WTC11 (cell line): ENCODE measurements at regions not wholly inside any gene's neighbourhood (a gene's known extent, or its start where the extent isn't known, plus 50 kb on each side); places are given as distances from the start of the nearest gene placed in this dataset.

ENCODE experiments used
- ATAC-seq: fragments of 200-7000 bp; cut with Tn5 transposase; 2 replicates; pipeline ENCODE4 v1.10.0; 2021; ENCODE audit warnings: mild to moderate bottlenecking, moderate library complexity
- CTCF ChIA-PET: fragments of 300-600 bp; sonication (Branson Sonifier 250); formaldehyde crosslinking; loops from one replicate; lab custom pipeline; 2021; ENCODE audit warnings: antibody characterized with exemption; lab: Charles Lee
- POLR2A ChIA-PET: fragments of 350-600 bp; sonication (Branson Sonifier 250); formaldehyde crosslinking; loops from one replicate; lab custom pipeline; 2021; ENCODE audit warnings: antibody characterized with exemption; lab: Charles Lee
- DNase-seq: peaks from one replicate; pipeline ENCODE4 v3.0.0; 2021; ENCODE audit warnings: low spot score
- H3K27ac Mint-ChIP-seq: 2 replicates; pipeline ENCODE4 v1.8.0; 2021; ENCODE audit warnings: mixed read lengths
- H3K27me3 Mint-ChIP-seq: 2 replicates; pipeline ENCODE4 v1.8.0; 2021; ENCODE audit warnings: low read depth, mild to moderate bottlenecking, moderate library complexity, mixed read lengths
- H3K36me3 Mint-ChIP-seq: 2 replicates; pipeline ENCODE4 v1.8.0; 2021; ENCODE audit warnings: mixed read lengths
- H3K4me1 Mint-ChIP-seq: 2 replicates; pipeline ENCODE4 v1.8.0; 2022; ENCODE audit warnings: mixed read lengths
- H3K4me3 Mint-ChIP-seq: 2 replicates; pipeline ENCODE4 v1.8.0; 2021; ENCODE audit warnings: mild to moderate bottlenecking, moderate library complexity, mixed read lengths
- H3K9me3 Mint-ChIP-seq: 2 replicates; pipeline ENCODE4 v1.8.0; 2021; ENCODE audit warnings: mixed read lengths
- GTF2I ChIP-seq: fragments of 250-450 bp; sonication (Bioruptor Pico); conservative IDR thresholded peaks from 2 replicates; pipeline ENCODE4 v1.4.0; 2021; ENCODE audit warnings: mild to moderate bottlenecking
- HMGA2 ChIP-seq: fragments of 250-450 bp; sonication (Bioruptor Pico); IDR thresholded peaks from 2 replicates; pipeline ENCODE4 v1.4.0; 2021; ENCODE audit warnings: mild to moderate bottlenecking, moderate library complexity
- KAT7 ChIP-seq: sonication (generic); formaldehyde crosslinking; IDR thresholded peaks from 2 replicates; pipeline ENCODE4 v1.8.1; 2023; ENCODE audit warnings: missing genetic modification reagents, mild to moderate bottlenecking, borderline replicate concordance
- NFYB ChIP-seq: sonication (generic); formaldehyde crosslinking; conservative IDR thresholded peaks from 2 replicates; pipeline ENCODE4 v1.8.0; 2022; ENCODE audit warnings: low read depth, missing genetic modification reagents
- OVOL2 ChIP-seq: fragments of 250-450 bp; sonication (Bioruptor Pico); IDR thresholded peaks from 2 replicates; pipeline ENCODE4 v1.9.0; 2021; ENCODE audit warnings: mild to moderate bottlenecking, borderline replicate concordance
- TEAD1 ChIP-seq: sonication (generic); formaldehyde crosslinking; IDR thresholded peaks from 2 replicates; pipeline ENCODE4 v1.8.0; 2022; ENCODE audit warnings: mild to moderate bottlenecking, missing genetic modification reagents
- TP53 ChIP-seq: sonication (generic); formaldehyde crosslinking; IDR thresholded peaks from 2 replicates; pipeline ENCODE4 v1.8.1; 2023; ENCODE audit warnings: mild to moderate bottlenecking, missing genetic modification reagents
- ZNF138 ChIP-seq: sonication (generic); formaldehyde crosslinking; conservative IDR thresholded peaks from 2 replicates; pipeline ENCODE4 v1.8.1; 2022; ENCODE audit warnings: mild to moderate bottlenecking, moderate library complexity, missing genetic modification reagents
- TF ChIP-seq, protein P1 (sequence below): fragments of 200-600 bp; IDR thresholded peaks from 2 replicates; pipeline ENCODE4 v1.8.0; 2022; ENCODE audit warnings: antibody characterized with exemption
- TF ChIP-seq, protein P2 (sequence below): sonication (generic); formaldehyde crosslinking; IDR thresholded peaks from 2 replicates; pipeline ENCODE4 v1.8.0; 2023; ENCODE audit warnings: missing genetic modification reagents, mild to moderate bottlenecking, borderline replicate concordance
- TF ChIP-seq, protein P3 (sequence below): sonication (generic); formaldehyde crosslinking; IDR thresholded peaks from 2 replicates; pipeline ENCODE4 v1.8.0; 2022; ENCODE audit warnings: mild to moderate bottlenecking, missing genetic modification reagents
- TF ChIP-seq, protein P4 (sequence below): sonication (generic); formaldehyde crosslinking; IDR thresholded peaks from 2 replicates; pipeline ENCODE4 v1.8.0; 2023; ENCODE audit warnings: missing genetic modification reagents
- TF ChIP-seq, protein P5 (sequence below): fragments of 250-450 bp; sonication (Bioruptor Pico); conservative IDR thresholded peaks from 2 replicates; pipeline ENCODE4 v1.9.0; 2021; ENCODE audit warnings: mild to moderate bottlenecking
- TF ChIP-seq, protein P6 (sequence below): sonication (generic); formaldehyde crosslinking; conservative IDR thresholded peaks from 2 replicates; pipeline ENCODE4 v1.8.1; 2023; ENCODE audit warnings: mild to moderate bottlenecking, low read depth, missing genetic modification reagents, moderate library complexity
- TF ChIP-seq, protein P7 (sequence below): fragments of 250-450 bp; sonication (Bioruptor Pico); IDR thresholded peaks from 2 replicates; pipeline ENCODE4 v1.9.0; 2021; ENCODE audit warnings: mild to moderate bottlenecking
- TF ChIP-seq, protein P8 (sequence below): sonication (generic); formaldehyde crosslinking; IDR thresholded peaks from 2 replicates; pipeline ENCODE4 v1.8.1; 2022; ENCODE audit warnings: mild to moderate bottlenecking, missing genetic modification reagents, moderate library complexity, borderline replicate concordance
- TF ChIP-seq, protein P9 (sequence below): sonication (generic); formaldehyde crosslinking; IDR thresholded peaks from 2 replicates; pipeline ENCODE4 v1.8.1; 2022; ENCODE audit warnings: low read depth, missing genetic modification reagents, borderline replicate concordance

DNA sequence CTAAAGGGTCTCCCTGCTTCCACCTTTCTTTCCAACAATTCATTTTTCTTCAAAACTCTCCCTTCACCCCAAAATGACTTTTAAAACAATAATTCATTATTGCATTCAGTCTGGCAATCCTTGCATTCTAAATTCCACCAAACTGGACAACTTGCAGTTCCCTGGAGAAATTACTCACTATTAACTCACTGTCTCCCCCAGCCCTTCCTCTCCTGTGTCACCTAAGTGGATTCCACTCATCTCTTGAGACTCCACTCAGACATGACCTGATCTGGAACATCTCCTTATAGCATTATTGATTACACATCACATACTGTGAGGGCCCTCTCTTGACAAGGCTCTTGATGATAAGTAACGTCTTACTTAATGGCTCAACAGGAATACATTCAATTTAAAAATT, 257.1 kb downstream of the BRINP2 start (continued):
- TF ChIP-seq, protein P1, sequence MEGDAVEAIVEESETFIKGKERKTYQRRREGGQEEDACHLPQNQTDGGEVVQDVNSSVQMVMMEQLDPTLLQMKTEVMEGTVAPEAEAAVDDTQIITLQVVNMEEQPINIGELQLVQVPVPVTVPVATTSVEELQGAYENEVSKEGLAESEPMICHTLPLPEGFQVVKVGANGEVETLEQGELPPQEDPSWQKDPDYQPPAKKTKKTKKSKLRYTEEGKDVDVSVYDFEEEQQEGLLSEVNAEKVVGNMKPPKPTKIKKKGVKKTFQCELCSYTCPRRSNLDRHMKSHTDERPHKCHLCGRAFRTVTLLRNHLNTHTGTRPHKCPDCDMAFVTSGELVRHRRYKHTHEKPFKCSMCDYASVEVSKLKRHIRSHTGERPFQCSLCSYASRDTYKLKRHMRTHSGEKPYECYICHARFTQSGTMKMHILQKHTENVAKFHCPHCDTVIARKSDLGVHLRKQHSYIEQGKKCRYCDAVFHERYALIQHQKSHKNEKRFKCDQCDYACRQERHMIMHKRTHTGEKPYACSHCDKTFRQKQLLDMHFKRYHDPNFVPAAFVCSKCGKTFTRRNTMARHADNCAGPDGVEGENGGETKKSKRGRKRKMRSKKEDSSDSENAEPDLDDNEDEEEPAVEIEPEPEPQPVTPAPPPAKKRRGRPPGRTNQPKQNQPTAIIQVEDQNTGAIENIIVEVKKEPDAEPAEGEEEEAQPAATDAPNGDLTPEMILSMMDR = no peak

DNA sequence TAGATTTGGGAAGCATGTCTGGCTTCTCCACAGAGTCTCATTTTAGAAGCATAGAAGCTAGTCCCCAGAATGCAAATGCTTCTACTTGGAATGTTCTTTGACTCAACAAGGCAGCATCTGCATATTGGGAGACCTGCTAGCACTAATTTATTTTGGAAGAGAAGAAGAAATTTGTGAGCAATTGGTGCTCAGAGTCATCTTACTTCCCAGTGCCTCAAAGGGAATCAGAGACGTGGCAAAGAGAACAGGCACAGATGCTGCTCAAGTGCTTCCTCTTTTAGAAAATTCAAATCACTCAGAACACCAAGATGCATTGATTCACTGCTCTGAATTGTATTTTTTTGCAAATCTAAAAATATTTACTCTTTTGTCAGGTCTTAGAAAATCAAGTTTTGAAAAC, 255.7 kb downstream of the BRINP2 start:
- no peaks in the 10 kb centered on the region for H3K27me3 Mint-ChIP-seq
- no peak for TF ChIP-seq OVOL2 (CRISPR knock-in tag)
- TF ChIP-seq, protein P2, sequence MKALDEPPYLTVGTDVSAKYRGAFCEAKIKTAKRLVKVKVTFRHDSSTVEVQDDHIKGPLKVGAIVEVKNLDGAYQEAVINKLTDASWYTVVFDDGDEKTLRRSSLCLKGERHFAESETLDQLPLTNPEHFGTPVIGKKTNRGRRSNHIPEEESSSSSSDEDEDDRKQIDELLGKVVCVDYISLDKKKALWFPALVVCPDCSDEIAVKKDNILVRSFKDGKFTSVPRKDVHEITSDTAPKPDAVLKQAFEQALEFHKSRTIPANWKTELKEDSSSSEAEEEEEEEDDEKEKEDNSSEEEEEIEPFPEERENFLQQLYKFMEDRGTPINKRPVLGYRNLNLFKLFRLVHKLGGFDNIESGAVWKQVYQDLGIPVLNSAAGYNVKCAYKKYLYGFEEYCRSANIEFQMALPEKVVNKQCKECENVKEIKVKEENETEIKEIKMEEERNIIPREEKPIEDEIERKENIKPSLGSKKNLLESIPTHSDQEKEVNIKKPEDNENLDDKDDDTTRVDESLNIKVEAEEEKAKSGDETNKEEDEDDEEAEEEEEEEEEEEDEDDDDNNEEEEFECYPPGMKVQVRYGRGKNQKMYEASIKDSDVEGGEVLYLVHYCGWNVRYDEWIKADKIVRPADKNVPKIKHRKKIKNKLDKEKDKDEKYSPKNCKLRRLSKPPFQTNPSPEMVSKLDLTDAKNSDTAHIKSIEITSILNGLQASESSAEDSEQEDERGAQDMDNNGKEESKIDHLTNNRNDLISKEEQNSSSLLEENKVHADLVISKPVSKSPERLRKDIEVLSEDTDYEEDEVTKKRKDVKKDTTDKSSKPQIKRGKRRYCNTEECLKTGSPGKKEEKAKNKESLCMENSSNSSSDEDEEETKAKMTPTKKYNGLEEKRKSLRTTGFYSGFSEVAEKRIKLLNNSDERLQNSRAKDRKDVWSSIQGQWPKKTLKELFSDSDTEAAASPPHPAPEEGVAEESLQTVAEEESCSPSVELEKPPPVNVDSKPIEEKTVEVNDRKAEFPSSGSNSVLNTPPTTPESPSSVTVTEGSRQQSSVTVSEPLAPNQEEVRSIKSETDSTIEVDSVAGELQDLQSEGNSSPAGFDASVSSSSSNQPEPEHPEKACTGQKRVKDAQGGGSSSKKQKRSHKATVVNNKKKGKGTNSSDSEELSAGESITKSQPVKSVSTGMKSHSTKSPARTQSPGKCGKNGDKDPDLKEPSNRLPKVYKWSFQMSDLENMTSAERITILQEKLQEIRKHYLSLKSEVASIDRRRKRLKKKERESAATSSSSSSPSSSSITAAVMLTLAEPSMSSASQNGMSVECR (CRISPR knock-in tag) = no peak
- no peak for TF ChIP-seq TP53
- no peak for TF ChIP-seq ZNF138
- TF ChIP-seq, protein P3, sequence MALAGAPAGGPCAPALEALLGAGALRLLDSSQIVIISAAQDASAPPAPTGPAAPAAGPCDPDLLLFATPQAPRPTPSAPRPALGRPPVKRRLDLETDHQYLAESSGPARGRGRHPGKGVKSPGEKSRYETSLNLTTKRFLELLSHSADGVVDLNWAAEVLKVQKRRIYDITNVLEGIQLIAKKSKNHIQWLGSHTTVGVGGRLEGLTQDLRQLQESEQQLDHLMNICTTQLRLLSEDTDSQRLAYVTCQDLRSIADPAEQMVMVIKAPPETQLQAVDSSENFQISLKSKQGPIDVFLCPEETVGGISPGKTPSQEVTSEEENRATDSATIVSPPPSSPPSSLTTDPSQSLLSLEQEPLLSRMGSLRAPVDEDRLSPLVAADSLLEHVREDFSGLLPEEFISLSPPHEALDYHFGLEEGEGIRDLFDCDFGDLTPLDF (CRISPR knock-in tag) = no peak
- TF ChIP-seq, protein P4, sequence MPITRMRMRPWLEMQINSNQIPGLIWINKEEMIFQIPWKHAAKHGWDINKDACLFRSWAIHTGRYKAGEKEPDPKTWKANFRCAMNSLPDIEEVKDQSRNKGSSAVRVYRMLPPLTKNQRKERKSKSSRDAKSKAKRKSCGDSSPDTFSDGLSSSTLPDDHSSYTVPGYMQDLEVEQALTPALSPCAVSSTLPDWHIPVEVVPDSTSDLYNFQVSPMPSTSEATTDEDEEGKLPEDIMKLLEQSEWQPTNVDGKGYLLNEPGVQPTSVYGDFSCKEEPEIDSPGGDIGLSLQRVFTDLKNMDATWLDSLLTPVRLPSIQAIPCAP (CRISPR knock-in tag) = no peak
- TF ChIP-seq, protein P5, sequence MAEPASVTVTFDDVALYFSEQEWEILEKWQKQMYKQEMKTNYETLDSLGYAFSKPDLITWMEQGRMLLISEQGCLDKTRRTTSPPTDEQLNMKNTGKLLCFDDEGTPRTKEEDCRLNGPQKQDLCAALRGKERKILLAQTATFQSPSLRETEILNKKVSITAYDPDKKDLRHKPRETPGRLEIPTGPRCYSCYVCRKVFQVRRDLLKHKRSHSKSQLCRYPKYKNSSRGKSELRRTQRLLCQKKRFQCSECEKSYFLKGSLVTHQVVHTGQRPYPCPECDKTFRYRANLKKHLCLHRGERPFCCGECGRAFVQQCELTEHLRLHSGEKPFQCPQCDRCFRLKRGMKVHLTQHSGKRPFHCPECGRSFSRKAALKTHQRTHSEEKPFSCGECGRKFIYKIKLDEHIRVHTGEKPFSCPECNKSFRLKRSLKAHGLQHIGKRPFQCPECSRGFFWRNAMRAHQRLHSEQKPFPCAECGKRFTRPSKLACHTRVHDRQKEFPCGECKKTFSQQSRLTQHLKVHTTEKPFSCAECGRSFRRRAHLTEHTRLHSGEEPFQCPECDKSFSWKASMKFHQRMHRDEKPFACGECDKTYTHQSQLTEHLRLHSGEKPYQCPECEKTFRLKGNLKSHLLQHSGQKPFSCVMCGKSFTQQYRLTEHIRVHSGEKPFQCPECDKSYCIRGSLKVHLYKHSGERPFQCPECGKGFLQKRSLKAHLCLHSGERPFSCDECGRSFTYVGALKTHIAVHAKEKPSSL (CRISPR knock-in tag) = no peak
- TF ChIP-seq, protein P6, sequence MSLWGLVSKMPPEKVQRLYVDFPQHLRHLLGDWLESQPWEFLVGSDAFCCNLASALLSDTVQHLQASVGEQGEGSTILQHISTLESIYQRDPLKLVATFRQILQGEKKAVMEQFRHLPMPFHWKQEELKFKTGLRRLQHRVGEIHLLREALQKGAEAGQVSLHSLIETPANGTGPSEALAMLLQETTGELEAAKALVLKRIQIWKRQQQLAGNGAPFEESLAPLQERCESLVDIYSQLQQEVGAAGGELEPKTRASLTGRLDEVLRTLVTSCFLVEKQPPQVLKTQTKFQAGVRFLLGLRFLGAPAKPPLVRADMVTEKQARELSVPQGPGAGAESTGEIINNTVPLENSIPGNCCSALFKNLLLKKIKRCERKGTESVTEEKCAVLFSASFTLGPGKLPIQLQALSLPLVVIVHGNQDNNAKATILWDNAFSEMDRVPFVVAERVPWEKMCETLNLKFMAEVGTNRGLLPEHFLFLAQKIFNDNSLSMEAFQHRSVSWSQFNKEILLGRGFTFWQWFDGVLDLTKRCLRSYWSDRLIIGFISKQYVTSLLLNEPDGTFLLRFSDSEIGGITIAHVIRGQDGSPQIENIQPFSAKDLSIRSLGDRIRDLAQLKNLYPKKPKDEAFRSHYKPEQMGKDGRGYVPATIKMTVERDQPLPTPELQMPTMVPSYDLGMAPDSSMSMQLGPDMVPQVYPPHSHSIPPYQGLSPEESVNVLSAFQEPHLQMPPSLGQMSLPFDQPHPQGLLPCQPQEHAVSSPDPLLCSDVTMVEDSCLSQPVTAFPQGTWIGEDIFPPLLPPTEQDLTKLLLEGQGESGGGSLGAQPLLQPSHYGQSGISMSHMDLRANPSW (CRISPR knock-in tag) = no peak
- TF ChIP-seq, protein P7, sequence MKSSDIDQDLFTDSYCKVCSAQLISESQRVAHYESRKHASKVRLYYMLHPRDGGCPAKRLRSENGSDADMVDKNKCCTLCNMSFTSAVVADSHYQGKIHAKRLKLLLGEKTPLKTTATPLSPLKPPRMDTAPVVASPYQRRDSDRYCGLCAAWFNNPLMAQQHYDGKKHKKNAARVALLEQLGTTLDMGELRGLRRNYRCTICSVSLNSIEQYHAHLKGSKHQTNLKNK = no peak
- TF ChIP-seq HMGA2 = no peak
- TF ChIP-seq GTF2I = no peak
- TF ChIP-seq, protein P8, sequence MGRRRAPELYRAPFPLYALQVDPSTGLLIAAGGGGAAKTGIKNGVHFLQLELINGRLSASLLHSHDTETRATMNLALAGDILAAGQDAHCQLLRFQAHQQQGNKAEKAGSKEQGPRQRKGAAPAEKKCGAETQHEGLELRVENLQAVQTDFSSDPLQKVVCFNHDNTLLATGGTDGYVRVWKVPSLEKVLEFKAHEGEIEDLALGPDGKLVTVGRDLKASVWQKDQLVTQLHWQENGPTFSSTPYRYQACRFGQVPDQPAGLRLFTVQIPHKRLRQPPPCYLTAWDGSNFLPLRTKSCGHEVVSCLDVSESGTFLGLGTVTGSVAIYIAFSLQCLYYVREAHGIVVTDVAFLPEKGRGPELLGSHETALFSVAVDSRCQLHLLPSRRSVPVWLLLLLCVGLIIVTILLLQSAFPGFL (CRISPR knock-in tag) = no peak
- TF ChIP-seq, protein P9, sequence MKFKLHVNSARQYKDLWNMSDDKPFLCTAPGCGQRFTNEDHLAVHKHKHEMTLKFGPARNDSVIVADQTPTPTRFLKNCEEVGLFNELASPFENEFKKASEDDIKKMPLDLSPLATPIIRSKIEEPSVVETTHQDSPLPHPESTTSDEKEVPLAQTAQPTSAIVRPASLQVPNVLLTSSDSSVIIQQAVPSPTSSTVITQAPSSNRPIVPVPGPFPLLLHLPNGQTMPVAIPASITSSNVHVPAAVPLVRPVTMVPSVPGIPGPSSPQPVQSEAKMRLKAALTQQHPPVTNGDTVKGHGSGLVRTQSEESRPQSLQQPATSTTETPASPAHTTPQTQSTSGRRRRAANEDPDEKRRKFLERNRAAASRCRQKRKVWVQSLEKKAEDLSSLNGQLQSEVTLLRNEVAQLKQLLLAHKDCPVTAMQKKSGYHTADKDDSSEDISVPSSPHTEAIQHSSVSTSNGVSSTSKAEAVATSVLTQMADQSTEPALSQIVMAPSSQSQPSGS = no peak
- TF ChIP-seq KAT7 (CRISPR knock-in tag) = no peak
- no peak for TF ChIP-seq TEAD1
- TF ChIP-seq NFYB = no peak

More for the DNA sequence above, 255.7 kb downstream of the BRINP2 start:
- DNase-seq = no peak
- H3K4me3 Mint-ChIP-seq = no peak overlapping the region
- ChIA-PET POLR2A (no interaction called here), CTCF (no interaction called here)
- H3K27ac Mint-ChIP-seq = no peak overlapping the region
- no peaks in the 10 kb centered on the region for H3K4me1 Mint-ChIP-seq
- H3K36me3 Mint-ChIP-seq = no peaks in the 10 kb centered on the region
- no peaks in the 10 kb centered on the region for H3K9me3 Mint-ChIP-seq
- no peak for ATAC-seq
